ENCODE measurements at regions not wholly inside any gene's neighbourhood (a gene's known extent, or its start where the extent isn't known, plus 50 kb on each side); places are given as distances from the start of the nearest gene placed in this dataset.

DNA sequence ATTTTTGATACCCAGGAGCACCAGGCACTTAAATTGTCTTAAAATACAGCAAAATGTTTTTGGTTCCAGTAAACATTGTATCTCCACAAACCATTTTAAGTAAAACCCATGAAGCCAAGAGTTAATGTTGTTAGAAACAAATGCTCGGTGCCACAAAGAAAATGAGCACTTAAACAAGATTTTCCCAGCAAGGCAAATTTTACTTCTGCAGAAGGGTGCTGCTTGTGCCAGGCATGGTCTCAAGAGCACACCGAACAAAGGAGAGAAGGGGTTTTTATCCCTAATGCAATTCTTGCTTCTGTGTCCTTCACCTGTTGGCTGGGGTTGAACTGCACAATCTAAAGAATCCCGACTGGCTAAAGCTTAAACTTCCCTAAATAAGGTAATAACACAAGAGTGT, 286.7 kb downstream of the ADCYAP1 start:
- no peak overlapping the region for H3K4me3 Mint-ChIP-seq (ENCODE audit: unreplicated experiment)
- peaks cover 5% of the 10 kb centered on the region for H3K4me1 Mint-ChIP-seq (ENCODE audit: unreplicated experiment)
- H3K27me3 Mint-ChIP-seq (ENCODE audit: unreplicated experiment), result no peaks in the 10 kb centered on the region
- no peaks in the 10 kb centered on the region for H3K36me3 Mint-ChIP-seq (ENCODE audit: low read depth, unreplicated experiment)
- peaks cover 8% of the 10 kb centered on the region for H3K9me3 Mint-ChIP-seq (ENCODE audit: unreplicated experiment)
- TF ChIP-seq, protein P1, sequence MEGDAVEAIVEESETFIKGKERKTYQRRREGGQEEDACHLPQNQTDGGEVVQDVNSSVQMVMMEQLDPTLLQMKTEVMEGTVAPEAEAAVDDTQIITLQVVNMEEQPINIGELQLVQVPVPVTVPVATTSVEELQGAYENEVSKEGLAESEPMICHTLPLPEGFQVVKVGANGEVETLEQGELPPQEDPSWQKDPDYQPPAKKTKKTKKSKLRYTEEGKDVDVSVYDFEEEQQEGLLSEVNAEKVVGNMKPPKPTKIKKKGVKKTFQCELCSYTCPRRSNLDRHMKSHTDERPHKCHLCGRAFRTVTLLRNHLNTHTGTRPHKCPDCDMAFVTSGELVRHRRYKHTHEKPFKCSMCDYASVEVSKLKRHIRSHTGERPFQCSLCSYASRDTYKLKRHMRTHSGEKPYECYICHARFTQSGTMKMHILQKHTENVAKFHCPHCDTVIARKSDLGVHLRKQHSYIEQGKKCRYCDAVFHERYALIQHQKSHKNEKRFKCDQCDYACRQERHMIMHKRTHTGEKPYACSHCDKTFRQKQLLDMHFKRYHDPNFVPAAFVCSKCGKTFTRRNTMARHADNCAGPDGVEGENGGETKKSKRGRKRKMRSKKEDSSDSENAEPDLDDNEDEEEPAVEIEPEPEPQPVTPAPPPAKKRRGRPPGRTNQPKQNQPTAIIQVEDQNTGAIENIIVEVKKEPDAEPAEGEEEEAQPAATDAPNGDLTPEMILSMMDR (IDR thresholded peaks at IDR 0.05; ENCODE audit: unreplicated experiment), result no peak
- no peak for DNase-seq (ENCODE audit: low spot score)
- no peak overlapping the region for H3K27ac Mint-ChIP-seq (ENCODE audit: unreplicated experiment)

DNA sequence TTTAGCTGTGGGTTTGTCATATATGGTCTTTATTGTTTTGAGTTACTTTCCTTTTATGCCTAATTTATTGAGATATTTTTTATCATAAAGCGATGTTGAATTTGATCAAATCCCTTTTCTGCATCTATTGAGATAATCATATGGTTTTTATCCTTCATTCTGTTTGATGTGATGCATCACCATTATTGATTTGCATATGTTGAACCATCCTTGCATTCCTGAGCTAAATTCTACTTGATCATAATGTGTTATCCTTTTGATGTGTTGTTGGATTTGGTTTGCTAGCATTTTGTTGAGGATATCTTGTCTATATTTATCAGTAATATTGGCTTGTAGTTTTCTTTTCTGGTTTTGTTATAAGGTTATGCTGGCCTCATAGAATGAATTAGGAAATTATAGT, 308.5 kb downstream of the ADCYAP1 start:
- H3K9me3 Mint-ChIP-seq (ENCODE audit: unreplicated experiment), result no peaks in the 10 kb centered on the region

DNA sequence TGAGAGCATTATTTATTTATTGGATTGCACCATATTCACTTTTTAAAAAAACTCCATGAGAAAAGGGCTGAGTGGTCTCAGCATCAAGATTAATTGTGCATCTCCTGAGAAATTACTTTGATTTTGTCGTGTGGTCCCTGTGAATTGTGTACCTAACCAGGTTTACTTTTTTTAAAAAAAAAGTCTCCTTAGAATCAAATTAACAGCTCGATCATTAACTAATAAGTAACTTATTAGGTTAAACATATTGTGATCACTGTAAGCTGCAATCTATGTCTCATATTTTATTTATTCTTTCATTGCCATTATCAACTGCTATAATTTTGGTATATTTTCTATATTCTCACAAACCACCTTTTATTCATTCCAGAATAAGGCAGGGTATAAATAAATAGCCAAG, 318.2 kb downstream of the ADCYAP1 start:
- Mint-ChIP-seq H3K4me1 (ENCODE audit: unreplicated experiment) (no peaks in the 10 kb centered on the region), H3K36me3 (ENCODE audit: low read depth, unreplicated experiment) (no peaks in the 10 kb centered on the region)

More for the DNA sequence above, 308.5 kb downstream of the ADCYAP1 start:
- Mint-ChIP-seq H3K27me3 (ENCODE audit: unreplicated experiment) (peaks cover 1% of the 10 kb centered on the region), H3K36me3 (ENCODE audit: low read depth, unreplicated experiment) (no peaks in the 10 kb centered on the region), H3K4me1 (ENCODE audit: unreplicated experiment) (no peaks in the 10 kb centered on the region), H3K4me3 (ENCODE audit: unreplicated experiment) (no peak overlapping the region), H3K27ac (ENCODE audit: unreplicated experiment) (no peak overlapping the region)
- DNase-seq (ENCODE audit: low spot score), result no peak
- TF ChIP-seq, protein P1 (IDR thresholded peaks at IDR 0.05; ENCODE audit: unreplicated experiment), result no peak

DNA sequence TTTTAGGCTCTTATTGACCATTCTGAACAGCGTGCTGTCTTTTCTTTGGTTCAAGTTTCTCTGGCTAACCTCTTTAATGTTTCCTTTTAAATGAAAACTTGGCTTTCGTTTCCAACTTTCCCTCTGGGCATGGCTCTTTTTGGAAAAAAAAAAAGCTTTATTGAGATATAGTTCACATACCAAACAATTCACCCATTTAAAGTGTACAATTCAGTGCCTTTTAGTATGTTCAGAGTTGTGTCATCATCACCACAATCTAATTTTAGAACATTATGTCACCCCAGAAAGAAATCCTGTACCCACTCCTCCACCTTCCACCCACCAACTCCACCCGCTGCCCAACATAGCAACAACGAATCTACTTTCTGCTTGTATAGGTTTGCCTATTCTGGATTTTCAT, 322.4 kb downstream of the ADCYAP1 start:
- Mint-ChIP-seq H3K27ac (ENCODE audit: unreplicated experiment) (no peak overlapping the region), H3K4me3 (ENCODE audit: unreplicated experiment) (no peak overlapping the region), H3K36me3 (ENCODE audit: low read depth, unreplicated experiment) (no peaks in the 10 kb centered on the region), H3K27me3 (ENCODE audit: unreplicated experiment) (no peaks in the 10 kb centered on the region), H3K9me3 (ENCODE audit: unreplicated experiment) (no peaks in the 10 kb centered on the region), H3K4me1 (ENCODE audit: unreplicated experiment) (no peaks in the 10 kb centered on the region)
- DNase-seq (ENCODE audit: low spot score), result no peak
- TF ChIP-seq, protein P1 (IDR thresholded peaks at IDR 0.05; ENCODE audit: unreplicated experiment), result no peak

More for the DNA sequence above, 318.2 kb downstream of the ADCYAP1 start:
- H3K27ac Mint-ChIP-seq (ENCODE audit: unreplicated experiment), result no peak overlapping the region
- no peak for DNase-seq (ENCODE audit: low spot score)
- no peak overlapping the region for H3K4me3 Mint-ChIP-seq (ENCODE audit: unreplicated experiment)
- H3K27me3 Mint-ChIP-seq (ENCODE audit: unreplicated experiment), result no peaks in the 10 kb centered on the region
- H3K9me3 Mint-ChIP-seq (ENCODE audit: unreplicated experiment), result no peaks in the 10 kb centered on the region
- TF ChIP-seq, protein P1 (IDR thresholded peaks at IDR 0.05; ENCODE audit: unreplicated experiment), result no peak

DNA sequence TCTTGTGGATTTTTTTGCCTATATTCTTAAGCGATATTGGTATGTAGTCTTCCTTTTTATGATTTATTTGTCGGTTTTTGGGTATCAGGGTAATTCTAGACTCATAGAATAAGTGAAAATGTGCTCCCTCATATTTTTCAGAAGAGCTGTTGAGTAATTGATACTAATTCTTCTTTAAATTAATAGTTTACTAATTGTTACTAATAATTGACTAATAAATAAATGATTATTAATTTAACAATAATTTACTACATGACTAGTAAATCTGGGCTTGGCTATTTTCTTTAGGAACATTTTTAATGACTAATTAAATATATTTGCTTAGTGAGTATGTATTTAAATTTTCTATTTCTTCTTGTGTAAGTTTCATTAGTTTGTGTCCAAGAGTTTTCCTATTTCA, 325.0 kb downstream of the ADCYAP1 start:
- Mint-ChIP-seq H3K27ac (ENCODE audit: unreplicated experiment) (no peak overlapping the region), H3K27me3 (ENCODE audit: unreplicated experiment) (no peaks in the 10 kb centered on the region)

More for the DNA sequence above, 325.0 kb downstream of the ADCYAP1 start:
- Mint-ChIP-seq H3K9me3 (ENCODE audit: unreplicated experiment) (peaks cover 4% of the 10 kb centered on the region), H3K4me1 (ENCODE audit: unreplicated experiment) (no peaks in the 10 kb centered on the region), H3K36me3 (ENCODE audit: low read depth, unreplicated experiment) (peaks cover 4% of the 10 kb centered on the region), H3K4me3 (ENCODE audit: unreplicated experiment) (no peak overlapping the region)
- no peak for DNase-seq (ENCODE audit: low spot score)
- TF ChIP-seq, protein P1 (IDR thresholded peaks at IDR 0.05; ENCODE audit: unreplicated experiment), result no peak
